Right lobe of liver (tissue), 4 donors: ENCODE measurements at regions not wholly inside any gene's neighbourhood (a gene's known extent, or its start where the extent isn't known, plus 50 kb on each side); places are given as distances from the start of the nearest gene placed in this dataset.

ENCODE experiments used
- POLR2A ChIP-seq: fragments of 450-650 bp; IDR thresholded peaks from one replicate; pipeline ENCODE4 v1.6.1; 2017; ENCODE audit warnings: antibody characterized with exemption, mild to moderate bottlenecking
- TF ChIP-seq, protein P1 (sequence below), 4 donors: fragments of 200-600 bp in 3 of 4; fragments of 450-650 bp in 1 of 4; IDR thresholded peaks; one replicate each; pipeline versions ENCODE4 v1.5.1 to v1.8.0; 2016 to 2022; ENCODE audit warnings: antibody characterized with exemption in 4 of 4, mild to moderate bottlenecking in 2 of 4
- donor health status: DM: no; HTN: no; CAD: no.
- donor health status: DM: no; HTN: no; CAD: no.
- donor health status: DM: no; HTN: yes; CAD: no.

DNA sequence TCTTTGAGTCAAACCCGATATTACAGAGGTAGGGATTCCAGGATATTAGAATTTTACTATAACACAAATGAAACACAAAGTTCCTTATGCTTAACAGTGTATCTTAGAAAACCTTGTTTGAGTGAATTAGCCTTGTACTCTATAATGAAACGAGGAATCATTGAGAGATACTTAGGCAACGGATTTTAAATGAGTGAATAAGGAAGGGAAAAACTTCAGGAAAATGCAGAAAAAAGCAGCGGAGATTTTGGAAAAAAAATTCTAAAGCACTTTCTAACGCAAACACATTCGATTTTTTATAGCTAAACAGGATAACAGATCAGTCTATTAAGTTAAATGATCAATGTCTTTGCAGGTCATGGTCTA lies 137.3 kb downstream of the HFE start:
- TF ChIP-seq, protein P1, sequence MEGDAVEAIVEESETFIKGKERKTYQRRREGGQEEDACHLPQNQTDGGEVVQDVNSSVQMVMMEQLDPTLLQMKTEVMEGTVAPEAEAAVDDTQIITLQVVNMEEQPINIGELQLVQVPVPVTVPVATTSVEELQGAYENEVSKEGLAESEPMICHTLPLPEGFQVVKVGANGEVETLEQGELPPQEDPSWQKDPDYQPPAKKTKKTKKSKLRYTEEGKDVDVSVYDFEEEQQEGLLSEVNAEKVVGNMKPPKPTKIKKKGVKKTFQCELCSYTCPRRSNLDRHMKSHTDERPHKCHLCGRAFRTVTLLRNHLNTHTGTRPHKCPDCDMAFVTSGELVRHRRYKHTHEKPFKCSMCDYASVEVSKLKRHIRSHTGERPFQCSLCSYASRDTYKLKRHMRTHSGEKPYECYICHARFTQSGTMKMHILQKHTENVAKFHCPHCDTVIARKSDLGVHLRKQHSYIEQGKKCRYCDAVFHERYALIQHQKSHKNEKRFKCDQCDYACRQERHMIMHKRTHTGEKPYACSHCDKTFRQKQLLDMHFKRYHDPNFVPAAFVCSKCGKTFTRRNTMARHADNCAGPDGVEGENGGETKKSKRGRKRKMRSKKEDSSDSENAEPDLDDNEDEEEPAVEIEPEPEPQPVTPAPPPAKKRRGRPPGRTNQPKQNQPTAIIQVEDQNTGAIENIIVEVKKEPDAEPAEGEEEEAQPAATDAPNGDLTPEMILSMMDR (IDR thresholded peaks at IDR 0.05), result no peak
- no peak for TF ChIP-seq POLR2A
